Fibroblast of lung (primary cell): ENCODE measurements at regions not wholly inside any gene's neighbourhood (a gene's known extent, or its start where the extent isn't known, plus 50 kb on each side); places are given as distances from the start of the nearest gene placed in this dataset.
"Not testable (repeated sequence)": the region's sequence is repeated elsewhere in the genome, so short reads cannot be mapped to it uniquely, and the experiment has no call there.

Experiments
- DNase-seq, 2 donors: peaks; one replicate each; pipeline versions ENCODE4 v3.0.0 to v3.0.0-alpha.2; 2010; ENCODE audit warnings: low read depth in 2 of 2
- H2AFZ ChIP-seq: 2 replicates; pipeline ENCODE4 v1.5.1; 2012; ENCODE audit warnings: low read length, control low read depth, inconsistent platforms
- H3K27ac ChIP-seq: 2 replicates; pipeline ENCODE4 v1.5.1; 2011; ENCODE audit warnings: low read length, control low read depth; ENCODE audit not compliant: insufficient read depth
- H3K27me3 ChIP-seq: 2 replicates; pipeline ENCODE4 v1.5.1; 2011; ENCODE audit warnings: mild to moderate bottlenecking, low read length; ENCODE audit not compliant: control insufficient read depth, insufficient read depth
- H3K36me3 ChIP-seq: 2 replicates; pipeline ENCODE4 v1.5.1; 2011; ENCODE audit warnings: low read length; ENCODE audit not compliant: control insufficient read depth, insufficient read depth
- H3K4me1 ChIP-seq: 2 replicates; pipeline ENCODE4 v1.5.1; 2011; ENCODE audit warnings: low read length; ENCODE audit not compliant: control insufficient read depth, insufficient read depth; ENCODE audit errors: extremely low read depth
- H3K4me2 ChIP-seq: 2 replicates; pipeline ENCODE4 v1.5.1; 2011; ENCODE audit warnings: low read length, control low read depth; ENCODE audit not compliant: insufficient read depth; ENCODE audit errors: extremely low read depth
- H3K4me3 ChIP-seq, 4 experiments: fragments of 200-600 bp in 1 of 4; sonication (generic) in 1 of 4; replicated peaks in 1 of 4; 2 replicates each; pipeline ENCODE4 v1.5.1; 2011 to 2016; ENCODE audit warnings: low read length in 4 of 4, low read depth in 3 of 4, mild to moderate bottlenecking in 3 of 4, control low read depth in 2 of 4, inconsistent platforms in 1 of 4, mixed read lengths in 1 of 4; ENCODE audit not compliant: insufficient read depth in 1 of 4; ENCODE audit errors: control extremely low read depth in 1 of 4
- H3K79me2 ChIP-seq: 2 replicates; pipeline ENCODE4 v1.5.1; 2012; ENCODE audit warnings: mild to moderate bottlenecking, low read length, inconsistent platforms; ENCODE audit not compliant: control insufficient read depth, insufficient read depth
- H3K9ac ChIP-seq: 2 replicates; pipeline ENCODE4 v1.5.1; 2011; ENCODE audit warnings: mild to moderate bottlenecking, low read length, control low read depth; ENCODE audit not compliant: insufficient read depth
- H3K9me3 ChIP-seq: 2 replicates; pipeline ENCODE4 v1.5.1; 2012; ENCODE audit warnings: low read depth, low read length; ENCODE audit not compliant: control insufficient read depth, insufficient read depth
- H4K20me1 ChIP-seq: 2 replicates; pipeline ENCODE4 v1.5.1; 2011; ENCODE audit warnings: low read length; ENCODE audit not compliant: control insufficient read depth, insufficient read depth; ENCODE audit errors: extremely low read depth
- CTCF ChIP-seq, 2 donors: IDR thresholded peaks in 1 of 2; conservative IDR thresholded peaks in 1 of 2; 1 replicate in 1 of 2; 2 replicates in 1 of 2; pipeline ENCODE4 v1.5.1; 2011 to 2012; ENCODE audit warnings: low read length in 2 of 2, control low read depth in 1 of 2, inconsistent platforms in 1 of 2, low read depth in 1 of 2, mild to moderate bottlenecking in 1 of 2
- EZH2 ChIP-seq: IDR thresholded peaks from 2 replicates; pipeline ENCODE4 v1.5.1; 2012; ENCODE audit warnings: low read length, control low read depth, mild to moderate bottlenecking; ENCODE audit errors: missing control alignments

GRCh38 chr6:6080975-6081374 lies 74.2 kb upstream of the NRN1 start:
- H3K4me2 ChIP-seq = no peak overlapping the region
- H3K4me3 ChIP-seq = no peak overlapping the region
- no peaks in the 10 kb centered on the region for H3K79me2 ChIP-seq
- H4K20me1 ChIP-seq = no peaks in the 10 kb centered on the region
- H3K36me3 ChIP-seq = no peaks in the 10 kb centered on the region
- no peaks in the 10 kb centered on the region for H3K9me3 ChIP-seq
- TF ChIP-seq CTCF (conservative IDR thresholded peaks at IDR 0.05 in 1 of 2, IDR thresholded peaks at IDR 0.05 in 1 of 2; ENCODE audit: low read depth in 1 of 2, low read length in 2 of 2) = no peak
- TF ChIP-seq EZH2 = no peak
- no peak overlapping the region for H3K27ac ChIP-seq
- H3K4me1 ChIP-seq = no peaks in the 10 kb centered on the region
- no peak overlapping the region for H3K9ac ChIP-seq
- H2AFZ ChIP-seq = no peak overlapping the region
- DNase-seq = no peak
- H3K27me3 ChIP-seq = no peaks in the 10 kb centered on the region

GRCh38 chr6:6074190-6074589 lies 67.5 kb upstream of the NRN1 start:
- Histone ChIP-seq H2AFZ (no peak overlapping the region), H3K27ac (no peak overlapping the region), H3K4me1 (no peaks in the 10 kb centered on the region), H3K27me3 (no peaks in the 10 kb centered on the region), H4K20me1 (no peaks in the 10 kb centered on the region), H3K4me2 (no peak overlapping the region), H3K79me2 (no peaks in the 10 kb centered on the region), H3K4me3 (no peak overlapping the region), H3K9me3 (no peaks in the 10 kb centered on the region), H3K9ac (no peak overlapping the region), H3K36me3 (no peaks in the 10 kb centered on the region)
- no peak for DNase-seq
- TF ChIP-seq CTCF (conservative IDR thresholded peaks at IDR 0.05 in 1 of 2, IDR thresholded peaks at IDR 0.05 in 1 of 2; ENCODE audit: low read depth in 1 of 2, low read length in 2 of 2) (no peak), EZH2 (no peak)

DNA sequence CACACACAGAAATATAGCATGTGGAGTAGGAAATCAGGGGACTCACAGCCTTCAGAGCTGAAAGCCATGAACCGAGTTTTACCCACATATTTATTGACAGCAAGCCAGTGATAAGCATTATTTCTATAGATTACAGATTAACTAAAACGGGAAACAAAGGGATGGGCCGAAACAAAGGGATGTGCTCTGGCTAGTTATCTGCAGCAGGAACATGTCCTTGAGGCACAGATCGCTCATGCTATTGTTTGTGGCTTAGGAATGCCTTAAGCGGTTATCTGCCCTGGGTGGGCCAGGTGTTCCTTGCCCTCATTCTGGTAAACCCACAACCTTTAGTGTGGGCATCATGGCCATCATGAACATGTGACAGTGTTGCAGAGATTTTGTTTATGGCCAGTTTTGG lies 61.4 kb upstream of the NRN1 start:
- not testable (repeated sequence) for H3K9me3 ChIP-seq, H3K9ac ChIP-seq, H3K4me3 ChIP-seq, H4K20me1 ChIP-seq, H3K4me2 ChIP-seq, H2AFZ ChIP-seq, H3K27ac ChIP-seq, DNase-seq, H3K27me3 ChIP-seq, H3K36me3 ChIP-seq, H3K4me1 ChIP-seq, H3K79me2 ChIP-seq

DNA sequence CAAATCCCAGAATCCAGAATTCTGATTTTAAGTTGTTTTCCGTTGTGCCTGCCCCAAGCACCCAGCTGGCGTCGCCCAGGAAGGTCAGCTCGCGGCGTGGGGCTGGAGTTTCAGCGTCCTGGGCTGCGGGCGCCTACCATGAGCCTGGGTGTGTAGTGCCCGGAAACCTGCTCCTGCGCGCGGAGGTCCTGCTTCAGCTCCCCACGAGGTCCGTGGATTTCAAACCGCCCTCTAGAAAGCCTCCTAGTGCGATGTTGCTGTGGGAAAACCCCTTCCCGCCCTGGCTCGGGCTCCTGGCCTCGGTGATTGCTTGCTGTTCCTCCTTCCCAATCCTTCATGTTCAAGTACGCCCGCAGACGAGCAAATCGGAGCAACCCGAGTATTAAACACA lies 51.3 kb upstream of the NRN1 start:
- H2AFZ ChIP-seq = no peak overlapping the region
- H3K9ac ChIP-seq = no peak overlapping the region
- no peak for TF ChIP-seq CTCF (conservative IDR thresholded peaks at IDR 0.05 in 1 of 2, IDR thresholded peaks at IDR 0.05 in 1 of 2; ENCODE audit: low read depth in 1 of 2, low read length in 2 of 2)
- TF ChIP-seq EZH2 = no peak
- no peak for DNase-seq
- H3K79me2 ChIP-seq = no peaks in the 10 kb centered on the region
- no peaks in the 10 kb centered on the region for H3K36me3 ChIP-seq
- no peak overlapping the region for H3K4me2 ChIP-seq
- no peaks in the 10 kb centered on the region for H3K4me1 ChIP-seq
- H3K27ac ChIP-seq = no peak overlapping the region
- H3K4me3 ChIP-seq = no peak overlapping the region
- no peaks in the 10 kb centered on the region for H3K27me3 ChIP-seq
- no peaks in the 10 kb centered on the region for H4K20me1 ChIP-seq
- no peaks in the 10 kb centered on the region for H3K9me3 ChIP-seq
